Glutamatergic neuron (in vitro differentiated cells): ENCODE measurements at regions not wholly inside any gene's neighbourhood (a gene's known extent, or its start where the extent isn't known, plus 50 kb on each side); places are given as distances from the start of the nearest gene placed in this dataset.

ENCODE experiments used
- DNase-seq: peaks from one replicate; pipeline ENCODE4 v3.0.0; 2022
- H3K27ac Mint-ChIP-seq: one replicate; pipeline ENCODE4 v1.8.0; 2020; ENCODE audit warnings: mild to moderate bottlenecking, mixed read lengths, inconsistent platforms; ENCODE audit not compliant: unreplicated experiment
- H3K27me3 Mint-ChIP-seq: one replicate; pipeline ENCODE4 v1.8.0; 2020; ENCODE audit warnings: mild to moderate bottlenecking, moderate library complexity, mixed read lengths, inconsistent platforms; ENCODE audit not compliant: unreplicated experiment
- H3K36me3 Mint-ChIP-seq: one replicate; pipeline ENCODE4 v1.8.0; 2020; ENCODE audit warnings: mild to moderate bottlenecking, mixed read lengths, inconsistent platforms; ENCODE audit not compliant: unreplicated experiment
- H3K4me1 Mint-ChIP-seq: one replicate; pipeline ENCODE4 v1.8.0; 2020; ENCODE audit warnings: mild to moderate bottlenecking, low read depth, mixed read lengths, inconsistent platforms; ENCODE audit not compliant: unreplicated experiment
- H3K4me3 Mint-ChIP-seq: one replicate; pipeline ENCODE4 v1.8.0; 2020; ENCODE audit warnings: mild to moderate bottlenecking, mixed read lengths, inconsistent platforms; ENCODE audit not compliant: unreplicated experiment
- H3K9me3 Mint-ChIP-seq: one replicate; pipeline ENCODE4 v1.8.0; 2020; ENCODE audit warnings: mild to moderate bottlenecking, moderate library complexity, mixed read lengths, inconsistent platforms; ENCODE audit not compliant: unreplicated experiment
- CTCF ChIP-seq: fragments of 200-600 bp; sonication (generic); IDR thresholded peaks from one replicate; pipeline ENCODE4 v1.5.0; 2021; ENCODE audit not compliant: partially characterized antibody, unreplicated experiment

GRCh38 chr20:48092596-48093280 is 307.5 kb upstream of the SULF2 start:
- TF ChIP-seq CTCF = no peak
- no peaks in the 10 kb centered on the region for H3K4me1 Mint-ChIP-seq
- peaks cover 3% of the 10 kb centered on the region for H3K9me3 Mint-ChIP-seq
- DNase-seq = no peak
- H3K27me3 Mint-ChIP-seq = no peaks in the 10 kb centered on the region
- H3K4me3 Mint-ChIP-seq = no peak overlapping the region
- no peak overlapping the region for H3K27ac Mint-ChIP-seq
- peaks cover 13% of the 10 kb centered on the region for H3K36me3 Mint-ChIP-seq

DNA sequence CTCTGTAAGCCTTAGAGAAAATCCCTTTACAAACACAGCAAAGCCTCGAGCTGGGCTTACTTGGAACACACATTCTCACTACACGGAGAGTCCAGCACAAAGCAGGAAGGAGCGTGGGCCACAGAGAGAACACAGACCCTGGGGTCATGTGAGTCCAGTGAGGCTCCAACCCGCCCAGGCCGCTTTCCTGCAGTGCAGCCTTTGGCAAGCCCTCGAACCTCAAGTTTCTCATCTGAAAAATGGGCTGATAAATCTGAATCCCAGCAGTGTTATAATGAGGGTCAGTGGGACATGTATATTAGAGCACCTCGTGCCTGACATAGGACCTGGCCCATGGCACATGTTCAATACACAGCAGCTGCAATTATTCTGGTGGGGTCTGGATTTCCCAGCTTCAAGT is 305.5 kb upstream of the SULF2 start:
- Mint-ChIP-seq H3K4me1 (no peaks in the 10 kb centered on the region), H3K27me3 (no peaks in the 10 kb centered on the region), H3K36me3 (peaks cover 13% of the 10 kb centered on the region), H3K4me3 (no peak overlapping the region), H3K27ac (no peak overlapping the region), H3K9me3 (no peaks in the 10 kb centered on the region)
- no peak for DNase-seq
- no peak for TF ChIP-seq CTCF

- H3K4me3 Mint-ChIP-seq = no peak overlapping the region
- no peak for DNase-seq
- TF ChIP-seq CTCF = no peak
- peaks cover 13% of the 10 kb centered on the region for H3K36me3 Mint-ChIP-seq
- no peaks in the 10 kb centered on the region for H3K9me3 Mint-ChIP-seq
- no peaks in the 10 kb centered on the region for H3K4me1 Mint-ChIP-seq
- no peaks in the 10 kb centered on the region for H3K27me3 Mint-ChIP-seq
- no peak overlapping the region for H3K27ac Mint-ChIP-seq
These were observed 305.0 kb upstream of the SULF2 start for GRCh38 chr20:48090314-48090713.

DNA sequence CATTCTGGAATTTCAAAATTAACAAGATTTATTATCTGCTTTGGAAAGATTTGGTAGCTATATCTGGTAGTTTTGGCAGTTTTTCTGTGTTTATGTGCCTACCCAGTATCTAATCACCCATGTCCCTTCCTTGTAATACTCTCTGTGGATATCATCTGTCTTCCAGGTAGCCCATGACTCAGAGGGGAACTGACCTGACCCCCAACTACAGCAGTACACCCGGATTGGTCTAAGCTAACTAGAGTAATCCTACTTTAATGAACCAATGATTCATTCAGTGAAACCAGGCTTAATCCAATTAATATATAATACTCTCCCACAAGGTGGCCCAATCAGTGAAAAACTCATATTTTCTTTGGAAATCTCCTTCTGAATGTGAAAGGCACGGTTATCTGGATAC is 295.3 kb upstream of the SULF2 start:
- peaks cover 5% of the 10 kb centered on the region for H3K4me1 Mint-ChIP-seq
- no peak for TF ChIP-seq CTCF
- no peak overlapping the region for H3K27ac Mint-ChIP-seq
- H3K27me3 Mint-ChIP-seq = peaks cover 3% of the 10 kb centered on the region
- no peak overlapping the region for H3K4me3 Mint-ChIP-seq
- H3K36me3 Mint-ChIP-seq = peaks cover 18% of the 10 kb centered on the region
- DNase-seq = no peak
- H3K9me3 Mint-ChIP-seq = peaks cover 10% of the 10 kb centered on the region

- TF ChIP-seq CTCF = no peak
- Mint-ChIP-seq H3K27me3 (peaks cover 3% of the 10 kb centered on the region), H3K9me3 (peaks cover 8% of the 10 kb centered on the region), H3K36me3 (peaks cover 8% of the 10 kb centered on the region), H3K4me3 (no peak overlapping the region), H3K4me1 (peaks cover 5% of the 10 kb centered on the region), H3K27ac (no peak overlapping the region)
- DNase-seq = no peak
These were observed 293.7 kb upstream of the SULF2 start for GRCh38 chr20:48079028-48079427.
